Hepatocyte (in vitro differentiated cells): ENCODE measurements at regions not wholly inside any gene's neighbourhood (a gene's known extent, or its start where the extent isn't known, plus 50 kb on each side); places are given as distances from the start of the nearest gene placed in this dataset.

Experiments
- DNase-seq: peaks from one replicate; pipeline ENCODE4 v3.0.0-alpha.2; 2016; ENCODE audit warnings: low spot score
- H2AFZ ChIP-seq: fragments of 200-600 bp; sonication (generic); 2 replicates; pipeline ENCODE4 v1.6.0; 2016; ENCODE audit warnings: antibody characterized with exemption, mild to moderate bottlenecking
- H3K27ac ChIP-seq: fragments of 200-600 bp; sonication (generic); 2 replicates; pipeline ENCODE4 v1.5.1; 2016; ENCODE audit warnings: mild to moderate bottlenecking
- H3K27me3 ChIP-seq: fragments of 200-600 bp; sonication (generic); 2 replicates; pipeline ENCODE4 v1.6.1; 2016
- H3K36me3 ChIP-seq: fragments of 200-600 bp; sonication (generic); replicated peaks from 2 replicates; pipeline ENCODE4 v1.5.1; 2016; ENCODE audit warnings: low read depth; ENCODE audit not compliant: insufficient read depth
- H3K4me1 ChIP-seq: fragments of 200-600 bp; sonication (generic); 2 replicates; pipeline ENCODE4 v1.5.1; 2016; ENCODE audit warnings: mild to moderate bottlenecking, moderate library complexity; ENCODE audit not compliant: insufficient read depth
- H3K4me2 ChIP-seq: fragments of 200-600 bp; sonication (generic); 2 replicates; pipeline ENCODE4 v1.6.0; 2016
- H3K4me3 ChIP-seq: fragments of 200-600 bp; sonication (generic); 2 replicates; pipeline ENCODE4 v1.5.1; 2016; ENCODE audit warnings: mild to moderate bottlenecking
- H3K79me2 ChIP-seq: fragments of 200-600 bp; sonication (generic); 2 replicates; pipeline ENCODE4 v1.6.0; 2017; ENCODE audit warnings: mild to moderate bottlenecking
- H3K9me2 ChIP-seq: fragments of 200-600 bp; sonication (generic); replicated peaks from 2 replicates; pipeline ENCODE4 v1.6.0; 2017; ENCODE audit warnings: mild to moderate bottlenecking; ENCODE audit not compliant: insufficient read depth
- H3K9me3 ChIP-seq: fragments of 200-600 bp; sonication (generic); 2 replicates; pipeline ENCODE4 v1.5.1; 2016; ENCODE audit warnings: low read depth, mild to moderate bottlenecking
- H4K20me1 ChIP-seq: fragments of 200-600 bp; sonication (generic); 2 replicates; pipeline ENCODE4 v1.6.0; 2016; ENCODE audit warnings: mild to moderate bottlenecking; ENCODE audit not compliant: insufficient read depth, poor library complexity, severe bottlenecking
- CTCF ChIP-seq: fragments of 200-600 bp; sonication (generic); IDR thresholded peaks from 2 replicates; pipeline ENCODE4 v1.5.1; 2016; ENCODE audit warnings: antibody characterized with exemption, mild to moderate bottlenecking; ENCODE audit not compliant: poor library complexity
- EZH2 ChIP-seq: fragments of 200-600 bp; sonication (generic); IDR thresholded peaks from 2 replicates; pipeline ENCODE4 v1.6.1; 2016; ENCODE audit warnings: antibody characterized with exemption, mild to moderate bottlenecking, borderline replicate concordance
- EZH2phosphoT487 ChIP-seq: fragments of 200-600 bp; sonication (generic); IDR thresholded peaks from one replicate; pipeline ENCODE4 v1.6.1; 2018; ENCODE audit warnings: antibody characterized with exemption, mild to moderate bottlenecking, low read depth, moderate library complexity; ENCODE audit not compliant: unreplicated experiment, severe bottlenecking
- WGBS: methylation state at CpG from one replicate; pipeline ENCODE4 v1.1.6; 2016; ENCODE audit warnings: low lambda C conversion rate; ENCODE audit errors: missing lambda C conversion rate; 5-methylcytosine and 5-hydroxymethylcytosine counted together

DNA sequence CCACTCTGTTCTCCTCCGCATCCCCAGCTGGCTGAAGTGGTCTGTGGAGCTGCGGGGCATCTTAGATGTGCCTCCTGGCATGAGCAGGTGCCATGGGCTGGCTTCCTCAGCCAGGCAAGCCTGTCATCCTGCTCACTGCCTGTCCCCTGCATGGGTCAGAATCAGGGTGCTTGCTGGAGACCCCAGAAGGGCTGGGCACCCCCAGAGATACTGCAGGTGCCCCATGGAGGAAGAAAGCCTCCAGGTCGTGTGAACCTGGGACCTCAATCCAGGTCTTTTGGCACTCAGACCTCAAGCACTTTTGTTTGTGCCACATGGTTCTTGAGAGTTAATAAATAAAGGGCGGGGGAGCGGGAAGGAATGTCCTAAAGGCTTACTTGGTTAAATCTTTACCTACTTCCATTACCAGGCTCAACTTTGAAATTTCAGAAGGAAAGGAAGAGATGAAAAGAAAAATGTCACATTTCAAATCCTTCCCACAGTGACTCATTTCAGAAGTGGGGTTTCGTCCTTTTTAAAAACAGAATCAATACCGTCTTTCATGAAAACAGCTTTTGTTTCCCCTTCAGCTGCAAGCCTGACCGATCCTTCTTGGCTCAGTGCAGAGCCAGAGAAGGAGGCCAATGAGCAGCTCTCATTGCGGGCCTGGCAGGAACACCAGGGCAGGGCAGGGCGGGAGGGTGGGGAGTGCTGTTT, 69.9 kb downstream of the RHOB start:
- no peak for TF ChIP-seq CTCF
- TF ChIP-seq EZH2phosphoT487, result no peak
- TF ChIP-seq EZH2, result no peak
- Histone ChIP-seq H3K4me3 (no peak overlapping the region), H3K4me2 (no peak overlapping the region), H3K9me3 (no peaks in the 10 kb centered on the region), H3K79me2 (no peaks in the 10 kb centered on the region), H3K36me3 (no peaks in the 10 kb centered on the region), H3K4me1 (peaks cover 9% of the 10 kb centered on the region), H2AFZ (no peak overlapping the region), H4K20me1 (no peaks in the 10 kb centered on the region), H3K27ac (no peak overlapping the region), H3K27me3 (no peaks in the 10 kb centered on the region), H3K9me2 (no peaks in the 10 kb centered on the region)
- DNase-seq, result no peak
- 71% methylated on average over 10 of the region's 10 CpGs for WGBS

DNA sequence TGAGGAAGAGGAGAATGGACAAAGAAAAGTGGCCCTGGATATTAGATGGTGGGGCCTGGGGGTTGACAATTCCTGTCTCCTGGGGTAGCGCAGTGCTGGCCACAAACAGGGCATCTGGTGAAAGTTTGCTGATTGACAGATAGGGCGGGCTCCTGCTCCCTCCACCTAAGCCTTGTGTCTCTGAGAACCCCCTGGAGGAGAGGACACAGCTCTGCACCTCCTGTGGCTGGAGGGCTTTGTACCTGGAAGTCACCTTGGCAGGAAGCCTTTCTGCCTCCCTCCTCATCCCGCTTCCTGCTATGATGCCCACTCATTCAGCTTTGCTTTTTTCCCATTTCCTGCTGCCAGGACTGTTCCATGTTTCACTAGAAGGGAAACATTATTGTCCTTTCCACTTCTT, 72.4 kb downstream of the RHOB start:
- Histone ChIP-seq H3K27ac (no peak overlapping the region), H3K4me1 (peaks cover 9% of the 10 kb centered on the region), H3K36me3 (no peaks in the 10 kb centered on the region), H3K9me2 (no peaks in the 10 kb centered on the region), H3K9me3 (no peaks in the 10 kb centered on the region), H4K20me1 (no peaks in the 10 kb centered on the region), H3K4me3 (no peak overlapping the region), H3K4me2 (no peak overlapping the region), H3K27me3 (no peaks in the 10 kb centered on the region), H2AFZ (no peak overlapping the region), H3K79me2 (no peaks in the 10 kb centered on the region)
- TF ChIP-seq EZH2phosphoT487, result no peak
- no peak for TF ChIP-seq CTCF
- TF ChIP-seq EZH2, result no peak
- 96% methylated on average over 3 of the region's 3 CpGs for WGBS
- no peak for DNase-seq

- Histone ChIP-seq H3K79me2 (no peaks in the 10 kb centered on the region), H3K27me3 (no peaks in the 10 kb centered on the region), H3K27ac (no peak overlapping the region), H3K9me2 (no peaks in the 10 kb centered on the region), H3K4me1 (peaks cover 13% of the 10 kb centered on the region), H3K9me3 (no peaks in the 10 kb centered on the region), H4K20me1 (no peaks in the 10 kb centered on the region), H3K36me3 (no peaks in the 10 kb centered on the region), H2AFZ (no peak overlapping the region), H3K4me3 (no peak overlapping the region), H3K4me2 (no peak overlapping the region)
- no peak for TF ChIP-seq CTCF
- no peak for TF ChIP-seq EZH2
- TF ChIP-seq EZH2phosphoT487, result no peak
- WGBS, result 81% methylated on average over 10 of the region's 10 CpGs
- DNase-seq, result no peak
Observed at GRCh38 chr2:20520128-20520527, 73.3 kb downstream of the RHOB start.
